IMR-90 (cell line): ENCODE measurements at regions not wholly inside any gene's neighbourhood (a gene's known extent, or its start where the extent isn't known, plus 50 kb on each side); places are given as distances from the start of the nearest gene placed in this dataset.
"Not testable (repeated sequence)": the region's sequence is repeated elsewhere in the genome, so short reads cannot be mapped to it uniquely, and the experiment has no call there.

ENCODE experiments used
- ATAC-seq: fragments of 200-7000 bp; cut with Tn5 transposase; 2 replicates; pipeline ENCODE4 v1.9.1; 2020; ENCODE audit warnings: low read depth, mild to moderate bottlenecking, moderate library complexity
- BruUV-seq: library from RNA; stranded (reverse); fragments of 400-500 nt; replicated peaks from 2 replicates; lab custom pipeline; 2021; lab: Mats Ljungman, UMichigan
- CTCF ChIA-PET: fragments of 300-600 bp; formaldehyde crosslinking; extraction: SDS; loops from one replicate; lab custom pipeline; 2021; ENCODE audit warnings: antibody characterized with exemption; lab: Yijun Ruan, JAX
- POLR2A ChIA-PET: fragments of 300-600 bp; sonication (Branson Sonifier 250); formaldehyde crosslinking; loops from one replicate; lab custom pipeline; 2022; ENCODE audit warnings: antibody characterized with exemption; ENCODE audit not compliant: unreplicated experiment; lab: Charles Lee
- DNase-seq: peaks from one replicate; pipeline ENCODE4 v3.0.0; 2013
- H2AFZ ChIP-seq: replicated peaks from 2 replicates; pipeline ENCODE3; 2013; ENCODE audit warnings: low read length, mild to moderate bottlenecking; ENCODE audit not compliant: poor library complexity
- H2AK5ac ChIP-seq: 2 replicates; pipeline ENCODE4 v1.6.1; 2013; ENCODE audit warnings: low read depth, low read length, inconsistent platforms
- H2AK9ac ChIP-seq: replicated peaks from 2 replicates; pipeline ENCODE3; 2013; ENCODE audit warnings: mild to moderate bottlenecking, low read depth, low read length, moderate library complexity; ENCODE audit not compliant: poor library complexity
- H2BK120ac ChIP-seq: 2 replicates; pipeline ENCODE4 v1.6.1; 2013; ENCODE audit warnings: low read depth, low read length, inconsistent platforms
- H2BK15ac ChIP-seq: 3 replicates; pipeline ENCODE4 v1.6.1; 2013; ENCODE audit warnings: low read depth, low read length, inconsistent platforms
- H2BK20ac ChIP-seq: 2 replicates; pipeline ENCODE4 v1.6.1; 2013; ENCODE audit warnings: low read depth, mild to moderate bottlenecking, inconsistent platforms, low read length, moderate library complexity
- H2BK5ac ChIP-seq: 2 replicates; pipeline ENCODE4 v1.6.1; 2013; ENCODE audit warnings: mild to moderate bottlenecking, low read depth, low read length, inconsistent platforms; ENCODE audit not compliant: poor library complexity, severe bottlenecking
- H3K14ac ChIP-seq: replicated peaks from 2 replicates; pipeline ENCODE4 v1.6.1; 2013; ENCODE audit warnings: low read depth, low read length, inconsistent platforms
- H3K18ac ChIP-seq: 2 replicates; pipeline ENCODE4 v1.6.1; 2013; ENCODE audit warnings: low read depth, low read length, control low read depth
- H3K23ac ChIP-seq: 2 replicates; pipeline ENCODE4 v1.6.1; 2013; ENCODE audit warnings: low read depth, low read length, inconsistent platforms
- H3K27ac ChIP-seq: 2 replicates; pipeline ENCODE4 v1.5.1; 2013; ENCODE audit warnings: mild to moderate bottlenecking, control low read depth, low read length; ENCODE audit not compliant: insufficient read depth
- H3K27me3 ChIP-seq: 2 replicates; pipeline ENCODE4 v1.6.1; 2013; ENCODE audit warnings: low read length; ENCODE audit not compliant: control insufficient read depth, insufficient read depth
- H3K36me3 ChIP-seq: 2 replicates; pipeline ENCODE4 v1.6.1; 2013; ENCODE audit warnings: low read length, mixed read lengths; ENCODE audit not compliant: control insufficient read depth, insufficient read depth
- H3K4ac ChIP-seq: 2 replicates; pipeline ENCODE4 v1.6.1; 2013; ENCODE audit warnings: low read depth, low read length, inconsistent platforms
- H3K4me1 ChIP-seq: 2 replicates; pipeline ENCODE4 v1.6.1; 2013; ENCODE audit warnings: low read length, mixed read lengths; ENCODE audit not compliant: control insufficient read depth, insufficient read depth
- H3K4me2 ChIP-seq: 2 replicates; pipeline ENCODE4 v1.6.1; 2013; ENCODE audit warnings: low read depth, mild to moderate bottlenecking, control low read depth, low read length, moderate library complexity
- H3K4me3 ChIP-seq: 2 replicates; pipeline ENCODE4 v1.5.1; 2013; ENCODE audit warnings: low read depth, mild to moderate bottlenecking, control low read depth, low read length, moderate library complexity; ENCODE audit not compliant: insufficient read depth
- H3K56ac ChIP-seq: 2 replicates; pipeline ENCODE4 v1.6.1; 2013; ENCODE audit warnings: low read length, inconsistent platforms; ENCODE audit not compliant: insufficient read depth; ENCODE audit errors: extremely low read depth
- H3K79me1 ChIP-seq, 2 experiments: 2 replicates each; pipeline ENCODE4 v1.6.1; 2013; ENCODE audit warnings: low read length in 2 of 2, inconsistent platforms in 1 of 2, low read depth in 1 of 2
- H3K9ac ChIP-seq: 2 replicates; pipeline ENCODE4 v1.6.1; 2013; ENCODE audit warnings: low read depth, low read length, control low read depth
- H3K9me1 ChIP-seq: 2 replicates; pipeline ENCODE4 v1.6.1; 2013; ENCODE audit warnings: low read length, inconsistent platforms; ENCODE audit not compliant: insufficient read depth
- H3K9me3 ChIP-seq: 2 replicates; pipeline ENCODE4 v1.6.1; 2013; ENCODE audit warnings: low read length; ENCODE audit not compliant: control insufficient read depth, insufficient read depth
- H4K20me1 ChIP-seq: 2 replicates; pipeline ENCODE4 v1.6.1; 2013; ENCODE audit warnings: low read length, inconsistent platforms; ENCODE audit not compliant: insufficient read depth
- H4K5ac ChIP-seq: 2 replicates; pipeline ENCODE4 v1.6.1; 2013; ENCODE audit warnings: mild to moderate bottlenecking, low read depth, low read length, control low read depth
- H4K8ac ChIP-seq, 2 experiments: 2 replicates each; pipeline ENCODE4 v1.6.1; 2013; ENCODE audit warnings: low read depth in 2 of 2, low read length in 2 of 2, control low read depth in 1 of 2, inconsistent platforms in 1 of 2
- H4K91ac ChIP-seq: 2 replicates; pipeline ENCODE4 v1.6.1; 2013; ENCODE audit warnings: low read depth, low read length, inconsistent platforms; ENCODE audit not compliant: insufficient read depth
- WGBS, 2 experiments: methylation state at CpG; one replicate each; pipeline versions ENCODE4 v1.1.5 to v1.1.7; 2013; ENCODE audit warnings: missing lambda C conversion rate in 2 of 2; ENCODE audit not compliant: insufficient read length in 1 of 2; ENCODE audit errors: extremely low coverage in 2 of 2; 5-methylcytosine and 5-hydroxymethylcytosine counted together
- dilution Hi-C: fragments of 300-500 bp; cut with HindIII; formaldehyde crosslinking; loops from one replicate; pipeline ENCODE4 v1.14.3; 2018; ENCODE audit warnings: low sequenced_read_pairs; ENCODE audit not compliant: unreplicated experiment
- in situ Hi-C: fragments of 300-500 bp; cut with MboI; formaldehyde crosslinking; loops from 3 replicates; pipeline ENCODE4 v1.14.3; 2019; ENCODE audit warnings: low sequenced_read_pairs, inconsistent platforms, mixed read lengths
- intact Hi-C: fragments of 100-400 bp; cut with micrococcal nuclease; formaldehyde crosslinking; loops from 2 replicates; pipeline ENCODE4 v1.10.0; 2022

GRCh38 chr9:100748930-100749329 is 171.1 kb downstream of the CAVIN4 start:
- H3K56ac ChIP-seq, BruUV-seq, H4K8ac ChIP-seq, H3K9ac ChIP-seq, H2BK5ac ChIP-seq, H3K4ac ChIP-seq, dilution Hi-C loops, H2BK20ac ChIP-seq, H3K23ac ChIP-seq, H3K18ac ChIP-seq, DNase-seq, H3K4me2 ChIP-seq, H3K14ac ChIP-seq, H3K4me1 ChIP-seq, POLR2A ChIA-PET, H2AFZ ChIP-seq, H2BK120ac ChIP-seq, H3K9me1 ChIP-seq, H3K36me3 ChIP-seq, H3K27ac ChIP-seq, H3K9me3 ChIP-seq, CTCF ChIA-PET, H3K79me1 ChIP-seq, H4K20me1 ChIP-seq, in situ Hi-C loops, H3K4me3 ChIP-seq, H4K91ac ChIP-seq, H3K27me3 ChIP-seq, H2AK9ac ChIP-seq, ATAC-seq, H2AK5ac ChIP-seq, H2BK15ac ChIP-seq, intact Hi-C loops, H4K5ac ChIP-seq: not testable (repeated sequence)
- WGBS, 2 experiments: 20% methylated on average over 1 of the region's 4 CpGs; no CpG with 5 or more reads in 1 of the 2 experiments
